ENCODE measurements at regions not wholly inside any gene's neighbourhood (a gene's known extent, or its start where the extent isn't known, plus 50 kb on each side); places are given as distances from the start of the nearest gene placed in this dataset.

GRCh38 chr1:69223156-69223555, 344.6 kb upstream of the LRRC7 start:
- H3K27ac ChIP-seq = no peak overlapping the region
- TF ChIP-seq CTCF (IDR thresholded peaks at IDR 0.05) (no peak), ZFX (IDR thresholded peaks at IDR 0.05; ENCODE audit: borderline replicate concordance) (no peak)

- no peak overlapping the region for H3K27ac ChIP-seq
- TF ChIP-seq CTCF (IDR thresholded peaks at IDR 0.05) (no peak), ZFX (IDR thresholded peaks at IDR 0.05; ENCODE audit: borderline replicate concordance) (no peak)
Observed at GRCh38 chr1:69228501-69228900, 339.2 kb upstream of the LRRC7 start.

- TF ChIP-seq CTCF (IDR thresholded peaks at IDR 0.05) = no peak
- TF ChIP-seq ZFX (IDR thresholded peaks at IDR 0.05; ENCODE audit: borderline replicate concordance) = no peak
- no peak overlapping the region for H3K27ac ChIP-seq
Observed at GRCh38 chr1:69230208-69230607, 337.5 kb upstream of the LRRC7 start.

- TF ChIP-seq CTCF (IDR thresholded peaks at IDR 0.05) (no peak), ZFX (IDR thresholded peaks at IDR 0.05; ENCODE audit: borderline replicate concordance) (no peak)
- no peak overlapping the region for H3K27ac ChIP-seq
Observed at GRCh38 chr1:69233463-69233862, 334.3 kb upstream of the LRRC7 start.

- no peak overlapping the region for H3K27ac ChIP-seq
- no peak for TF ChIP-seq CTCF (IDR thresholded peaks at IDR 0.05)
- no peak for TF ChIP-seq ZFX (IDR thresholded peaks at IDR 0.05; ENCODE audit: borderline replicate concordance)
Observed at GRCh38 chr1:69244211-69244610, 323.5 kb upstream of the LRRC7 start.

- H3K27ac ChIP-seq = no peak overlapping the region
- TF ChIP-seq ZFX (IDR thresholded peaks at IDR 0.05; ENCODE audit: borderline replicate concordance) (no peak), CTCF (IDR thresholded peaks at IDR 0.05) (no peak)
Observed at GRCh38 chr1:69246109-69246508, 321.6 kb upstream of the LRRC7 start.

- H3K27ac ChIP-seq = no peak overlapping the region
- TF ChIP-seq ZFX (IDR thresholded peaks at IDR 0.05; ENCODE audit: borderline replicate concordance) (no peak), CTCF (IDR thresholded peaks at IDR 0.05) (no peak)
Observed at GRCh38 chr1:69246710-69247109, 321.0 kb upstream of the LRRC7 start.

All from 22Rv1 (cell line).